Uterus (tissue), 3 donors: ENCODE measurements at regions not wholly inside any gene's neighbourhood (a gene's known extent, or its start where the extent isn't known, plus 50 kb on each side); places are given as distances from the start of the nearest gene placed in this dataset.
"Not testable (repeated sequence)": the region's sequence is repeated elsewhere in the genome, so short reads cannot be mapped to it uniquely, and the experiment has no call there.

Experiments used
- DNase-seq, 2 donors: peaks; one replicate each; pipeline ENCODE4 v3.0.0-alpha.2; 2019 to 2020
- H3K27ac ChIP-seq, 2 donors: fragments of 200-600 bp; sonication (generic); 1 replicate in 1 of 2; 2 replicates in 1 of 2; pipeline ENCODE4 v1.5.1; 2016 to 2018
- H3K27me3 ChIP-seq, 2 donors: fragments of 200-600 bp; sonication (generic); one replicate each; pipeline ENCODE4 v1.5.1; 2018 to 2019; ENCODE audit warnings: control low read depth in 1 of 2
- H3K36me3 ChIP-seq, 2 donors: fragments of 200-600 bp; sonication (generic); one replicate each; pipeline ENCODE4 v1.5.1; 2019; ENCODE audit warnings: control low read depth in 1 of 2
- H3K4me1 ChIP-seq, 2 donors: fragments of 200-600 bp; sonication (generic); one replicate each; pipeline ENCODE4 v1.5.1; 2018 to 2019; ENCODE audit warnings: control low read depth in 1 of 2
- H3K4me3 ChIP-seq, 2 donors: fragments of 200-600 bp; sonication (generic); 1 replicate in 1 of 2; 2 replicates in 1 of 2; pipeline ENCODE4 v1.5.1; 2018 to 2019; ENCODE audit warnings: mild to moderate bottlenecking in 1 of 2
- H3K9me3 ChIP-seq, 2 donors: fragments of 200-600 bp; sonication (generic); one replicate each; pipeline ENCODE4 v1.5.1; 2019; ENCODE audit warnings: control low read depth in 1 of 2
- CTCF ChIP-seq, 4 experiments: fragments of 200-600 bp in 2 of 4; fragments of 450-650 bp in 2 of 4; sonication (generic) in 2 of 4; IDR thresholded peaks; one replicate each; pipeline ENCODE4 v1.5.1; 2016 to 2019; ENCODE audit warnings: antibody characterized with exemption in 4 of 4, mild to moderate bottlenecking in 2 of 4, moderate library complexity in 1 of 4
- POLR2A ChIP-seq, 2 donors: fragments of 450-650 bp; IDR thresholded peaks; one replicate each; pipeline ENCODE4 v1.6.1; 2016; ENCODE audit warnings: antibody characterized with exemption in 2 of 2, mild to moderate bottlenecking in 1 of 2, moderate library complexity in 1 of 2
- intact Hi-C: fragments of 100-400 bp; cut with DNase I; formaldehyde crosslinking; loops from one replicate; pipeline ENCODE4 v1.15.1; 2023; ENCODE audit warnings: low total_unique reads
- donor health status: DM: yes; HTN: yes; CAD: no.

- no peak overlapping the region for H3K4me3 ChIP-seq
- no peak for DNase-seq
- H3K4me1 ChIP-seq, result no peaks in the 10 kb centered on the region
- H3K27ac ChIP-seq, result no peak overlapping the region
- intact Hi-C loops, result no loop called here
- TF ChIP-seq POLR2A (IDR thresholded peaks at IDR 0.05) (no peak), CTCF (IDR thresholded peaks at IDR 0.05) (no peak)
- H3K9me3 ChIP-seq, result no peaks in the 10 kb centered on the region
- H3K27me3 ChIP-seq, result no peaks in the 10 kb centered on the region
- H3K36me3 ChIP-seq, result no peaks in the 10 kb centered on the region
These were observed 60.4 kb upstream of the PDHA2 start for GRCh38 chr4:95779447-95779846.

- DNase-seq, result no peak
- TF ChIP-seq CTCF (IDR thresholded peaks at IDR 0.05) (no peak), POLR2A (IDR thresholded peaks at IDR 0.05) (no peak)
- no peaks in the 10 kb centered on the region for H3K9me3 ChIP-seq
- intact Hi-C loops, result no loop called here
- H3K27me3 ChIP-seq, result no peaks in the 10 kb centered on the region
- H3K27ac ChIP-seq, result no peak overlapping the region
- H3K4me1 ChIP-seq, result no peaks in the 10 kb centered on the region
- H3K4me3 ChIP-seq, result no peak overlapping the region
- H3K36me3 ChIP-seq, result no peaks in the 10 kb centered on the region
These were observed 61.2 kb upstream of the PDHA2 start for GRCh38 chr4:95778666-95779065.

- DNase-seq, H3K36me3 ChIP-seq, H3K9me3 ChIP-seq, H3K27me3 ChIP-seq, H3K27ac ChIP-seq, H3K4me3 ChIP-seq, intact Hi-C loops, H3K4me1 ChIP-seq: not testable (repeated sequence)
These were observed 69.3 kb upstream of the PDHA2 start for GRCh38 chr4:95770605-95771004.

- DNase-seq, result no peak
- no peak for TF ChIP-seq CTCF (IDR thresholded peaks at IDR 0.05)
- no peak for TF ChIP-seq POLR2A (IDR thresholded peaks at IDR 0.05)
- Histone ChIP-seq H3K27me3 (no peaks in the 10 kb centered on the region), H3K36me3 (no peaks in the 10 kb centered on the region), H3K27ac (no peak overlapping the region), H3K4me1 (no peaks in the 10 kb centered on the region), H3K4me3 (no peak overlapping the region), H3K9me3 (peaks cover 0 to 2% of the 10 kb centered on the region in 2 donors)
- intact Hi-C loops, result no loop called here
These were observed 74.9 kb upstream of the PDHA2 start for GRCh38 chr4:95764961-95765360.

GRCh38 chr4:95761871-95762270 is 78.0 kb upstream of the PDHA2 start:
- no peak for DNase-seq
- no peak for TF ChIP-seq POLR2A (IDR thresholded peaks at IDR 0.05)
- TF ChIP-seq CTCF (IDR thresholded peaks at IDR 0.05), result no peak
- intact Hi-C loops, result no loop called here

GRCh38 chr4:95761426-95761825 is 78.5 kb upstream of the PDHA2 start:
- no peaks in the 10 kb centered on the region for H3K36me3 ChIP-seq
- intact Hi-C loops, result no loop called here
- no peak for TF ChIP-seq POLR2A (IDR thresholded peaks at IDR 0.05)
- no peak for TF ChIP-seq CTCF (IDR thresholded peaks at IDR 0.05)
- H3K27ac ChIP-seq, result no peak overlapping the region
- peaks cover 0 to 2% of the 10 kb centered on the region in 2 donors for H3K9me3 ChIP-seq
- no peaks in the 10 kb centered on the region for H3K27me3 ChIP-seq
- H3K4me1 ChIP-seq, result no peaks in the 10 kb centered on the region
- H3K4me3 ChIP-seq, result no peak overlapping the region
- DNase-seq, result no peak

More at GRCh38 chr4:95761871-95762270, 78.0 kb upstream of the PDHA2 start:
- Histone ChIP-seq H3K9me3 (peaks cover 0 to 2% of the 10 kb centered on the region in 2 donors), H3K4me3 (no peak overlapping the region), H3K36me3 (no peaks in the 10 kb centered on the region), H3K4me1 (no peaks in the 10 kb centered on the region), H3K27ac (no peak overlapping the region), H3K27me3 (no peaks in the 10 kb centered on the region)

GRCh38 chr4:95760646-95761045 is 79.2 kb upstream of the PDHA2 start:
- intact Hi-C loops, H3K4me1 ChIP-seq, DNase-seq, H3K9me3 ChIP-seq, H3K27me3 ChIP-seq, H3K36me3 ChIP-seq, H3K4me3 ChIP-seq, H3K27ac ChIP-seq: not testable (repeated sequence)
